ENCODE measurements at regions not wholly inside any gene's neighbourhood (a gene's known extent, or its start where the extent isn't known, plus 50 kb on each side); places are given as distances from the start of the nearest gene placed in this dataset.

GRCh38 chrX:81489987-81490386 is 288.1 kb downstream of the SH3BGRL start:
- peak; percentile 0 for DNase-seq (ENCODE audit: low read depth)
- TF ChIP-seq, protein P1, sequence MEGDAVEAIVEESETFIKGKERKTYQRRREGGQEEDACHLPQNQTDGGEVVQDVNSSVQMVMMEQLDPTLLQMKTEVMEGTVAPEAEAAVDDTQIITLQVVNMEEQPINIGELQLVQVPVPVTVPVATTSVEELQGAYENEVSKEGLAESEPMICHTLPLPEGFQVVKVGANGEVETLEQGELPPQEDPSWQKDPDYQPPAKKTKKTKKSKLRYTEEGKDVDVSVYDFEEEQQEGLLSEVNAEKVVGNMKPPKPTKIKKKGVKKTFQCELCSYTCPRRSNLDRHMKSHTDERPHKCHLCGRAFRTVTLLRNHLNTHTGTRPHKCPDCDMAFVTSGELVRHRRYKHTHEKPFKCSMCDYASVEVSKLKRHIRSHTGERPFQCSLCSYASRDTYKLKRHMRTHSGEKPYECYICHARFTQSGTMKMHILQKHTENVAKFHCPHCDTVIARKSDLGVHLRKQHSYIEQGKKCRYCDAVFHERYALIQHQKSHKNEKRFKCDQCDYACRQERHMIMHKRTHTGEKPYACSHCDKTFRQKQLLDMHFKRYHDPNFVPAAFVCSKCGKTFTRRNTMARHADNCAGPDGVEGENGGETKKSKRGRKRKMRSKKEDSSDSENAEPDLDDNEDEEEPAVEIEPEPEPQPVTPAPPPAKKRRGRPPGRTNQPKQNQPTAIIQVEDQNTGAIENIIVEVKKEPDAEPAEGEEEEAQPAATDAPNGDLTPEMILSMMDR (IDR thresholded peaks at IDR 0.05; ENCODE audit: insufficient read depth, low read depth, low read length) = no peak
- no peak overlapping the region for H3K4me3 ChIP-seq (ENCODE audit: low read depth, low read length)

GRCh38 chrX:81527881-81528440 is 326.1 kb downstream of the SH3BGRL start:
- no peak for DNase-seq (ENCODE audit: low read depth)
- H3K4me3 ChIP-seq (ENCODE audit: low read depth, low read length) = no peak overlapping the region
- TF ChIP-seq, protein P1 (IDR thresholded peaks at IDR 0.05; ENCODE audit: insufficient read depth, low read depth, low read length) = no peak

DNA sequence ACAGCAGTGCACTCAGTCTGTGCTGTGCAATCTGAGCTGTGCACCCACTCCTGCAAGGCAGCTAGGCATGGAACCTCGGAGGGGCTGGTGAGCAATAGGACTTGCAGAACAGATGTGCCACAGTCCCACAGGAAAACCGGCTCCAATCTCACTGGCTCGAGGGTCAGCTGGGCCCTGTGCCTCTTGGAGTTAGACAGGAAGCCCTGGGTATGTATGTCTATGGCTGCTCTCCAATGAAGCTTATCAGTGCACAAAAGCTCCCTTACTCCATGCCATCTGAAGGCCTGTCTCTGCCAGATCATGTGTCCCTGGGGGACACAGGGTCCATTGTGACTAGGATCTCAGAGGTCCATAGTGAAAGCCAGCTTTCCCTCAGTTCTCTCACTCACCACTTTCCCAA is 335.8 kb downstream of the SH3BGRL start:
- H3K4me3 ChIP-seq (ENCODE audit: low read depth, low read length) = no peak overlapping the region
- no peak for DNase-seq (ENCODE audit: low read depth)
- TF ChIP-seq, protein P1 (IDR thresholded peaks at IDR 0.05; ENCODE audit: insufficient read depth, low read depth, low read length) = no peak

DNA sequence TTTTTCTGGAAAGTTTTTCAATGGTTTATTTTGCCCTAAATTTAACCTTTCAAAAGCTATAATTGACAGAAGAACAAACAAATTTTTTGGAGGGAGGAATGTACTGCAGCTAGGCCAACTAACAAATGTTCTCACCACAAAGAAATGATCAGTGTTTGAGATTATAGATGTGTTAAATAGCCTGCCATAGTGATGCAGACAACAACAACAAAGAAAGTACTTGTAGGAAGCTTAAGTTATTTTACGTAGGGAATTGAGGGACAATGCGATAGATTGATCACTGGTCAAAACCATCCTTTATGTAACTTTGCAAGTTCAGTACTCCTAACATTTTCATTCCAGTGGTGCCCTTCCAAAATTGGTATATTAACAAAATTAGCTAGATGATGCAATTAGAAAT is 340.4 kb downstream of the SH3BGRL start:
- no peak overlapping the region for H3K4me3 ChIP-seq (ENCODE audit: low read depth, low read length)
- no peak for DNase-seq (ENCODE audit: low read depth)
- TF ChIP-seq, protein P1 (IDR thresholded peaks at IDR 0.05; ENCODE audit: insufficient read depth, low read depth, low read length) = no peak

GRCh38 chrX:81556880-81557279 is 355.0 kb downstream of the SH3BGRL start:
- TF ChIP-seq, protein P1 (IDR thresholded peaks at IDR 0.05; ENCODE audit: insufficient read depth, low read depth, low read length) = no peak
- DNase-seq (ENCODE audit: low read depth) = no peak
- H3K4me3 ChIP-seq (ENCODE audit: low read depth, low read length) = no peak overlapping the region

DNA sequence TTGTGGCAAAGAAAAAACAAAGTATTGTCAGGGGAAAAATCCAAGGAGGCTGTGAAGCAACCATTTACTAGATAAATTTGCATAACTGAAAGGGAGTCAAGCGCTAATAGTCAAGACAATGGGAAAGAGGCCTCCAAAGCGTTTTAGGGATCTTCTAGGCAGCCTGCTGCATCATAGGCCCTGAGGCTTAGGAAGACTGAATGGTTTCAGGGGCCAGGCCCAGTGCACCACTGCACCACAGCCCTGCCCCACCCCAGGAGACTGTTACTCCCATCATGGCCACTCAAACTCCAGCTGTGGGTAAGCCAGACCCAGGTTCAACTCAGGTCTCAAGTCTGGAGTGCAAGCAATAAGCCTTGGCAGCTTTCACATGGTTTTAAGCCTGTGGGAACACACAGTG is 362.9 kb downstream of the SH3BGRL start:
- H3K4me3 ChIP-seq (ENCODE audit: low read depth, low read length) = no peak overlapping the region

More for the DNA sequence above, 362.9 kb downstream of the SH3BGRL start:
- no peak for DNase-seq (ENCODE audit: low read depth)
- TF ChIP-seq, protein P1 (IDR thresholded peaks at IDR 0.05; ENCODE audit: insufficient read depth, low read depth, low read length) = no peak
